Endothelial cell of umbilical vein (primary cell): ENCODE measurements at regions not wholly inside any gene's neighbourhood (a gene's known extent, or its start where the extent isn't known, plus 50 kb on each side); places are given as distances from the start of the nearest gene placed in this dataset.

Experiments used
- CTCF ChIP-seq, 2 donors: IDR thresholded peaks; 1 replicate in 1 of 2; 2 replicates in 1 of 2; pipeline ENCODE4 v1.5.1; 2011; ENCODE audit warnings: low read length in 2 of 2, mild to moderate bottlenecking in 2 of 2, moderate library complexity in 2 of 2, control low read depth in 1 of 2, inconsistent platforms in 1 of 2, low read depth in 1 of 2; ENCODE audit not compliant: insufficient read depth in 1 of 2; ENCODE audit errors: extremely low read depth in 1 of 2
- EZH2 ChIP-seq: IDR thresholded peaks from 2 replicates; pipeline ENCODE4 v1.6.1; 2012; ENCODE audit warnings: borderline replicate concordance, low read depth, mild to moderate bottlenecking, moderate library complexity, low read length, inconsistent platforms; ENCODE audit not compliant: severe bottlenecking
- FOS ChIP-seq: IDR thresholded peaks from 2 replicates; pipeline ENCODE4 v1.6.1; 2011; ENCODE audit warnings: mild to moderate bottlenecking, low read length, moderate library complexity, borderline replicate concordance; ENCODE audit not compliant: insufficient read depth
- GATA2 ChIP-seq: IDR thresholded peaks from 2 replicates; pipeline ENCODE4 v1.7.0; 2011; ENCODE audit warnings: low read depth, mild to moderate bottlenecking, moderate library complexity, mixed read lengths, low read length; ENCODE audit not compliant: insufficient read length, insufficient read depth
- MAX ChIP-seq: IDR thresholded peaks from 2 replicates; pipeline ENCODE4 v1.6.1; 2011; ENCODE audit not compliant: insufficient read depth, insufficient read length
- MYC ChIP-seq: IDR thresholded peaks from one replicate; pipeline ENCODE4 v1.6.1; 2011; ENCODE audit warnings: mild to moderate bottlenecking, low read depth, low read length
- POLR2A ChIP-seq: IDR thresholded peaks from 2 replicates; pipeline ENCODE4 v1.6.1; 2012; ENCODE audit warnings: low read depth, mild to moderate bottlenecking, control low read depth, low read length
- POLR2AphosphoS5 ChIP-seq: IDR thresholded peaks from 2 replicates; pipeline ENCODE4 v1.6.1; 2012; ENCODE audit warnings: low read depth, mild to moderate bottlenecking, control low read depth, low read length, moderate library complexity; ENCODE audit not compliant: insufficient read depth

- TF ChIP-seq CTCF (IDR thresholded peaks at IDR 0.05; ENCODE audit: extremely low read depth in 1 of 2, insufficient read depth in 1 of 2, low read depth in 1 of 2, low read length in 2 of 2) = no peak
- no peak for TF ChIP-seq EZH2
- TF ChIP-seq POLR2AphosphoS5 = no peak
- no peak for TF ChIP-seq MYC
- no peak for TF ChIP-seq POLR2A
- no peak for TF ChIP-seq FOS
- TF ChIP-seq MAX = no peak
- TF ChIP-seq GATA2 = no peak
Observed at GRCh38 chr9:90189306-90189705, 453.3 kb downstream of the DIRAS2 start.
